ENCODE measurements at regions not wholly inside any gene's neighbourhood (a gene's known extent, or its start where the extent isn't known, plus 50 kb on each side); places are given as distances from the start of the nearest gene placed in this dataset.

GRCh38 chr10:10677479-10677878 lies 340.2 kb upstream of the CELF2 start:
- H3K9me3 ChIP-seq (ENCODE audit: control insufficient read depth in 2 of 2, insufficient read depth in 1 of 2, low read depth in 1 of 2, low read length in 1 of 2), result no peaks in the 10 kb centered on the region
- no peak overlapping the region for H3K27ac ChIP-seq (ENCODE audit: low read depth in 2 of 2, low read length in 1 of 2)
- no peaks in the 10 kb centered on the region for H3K36me3 ChIP-seq (ENCODE audit: control insufficient read depth in 2 of 2, insufficient read depth in 2 of 2, low read length in 1 of 2)
- no peaks in the 10 kb centered on the region for H3K27me3 ChIP-seq (ENCODE audit: control insufficient read depth in 1 of 2, insufficient read depth in 2 of 2, low read length in 2 of 2)
- H3K4me1 ChIP-seq (ENCODE audit: control insufficient read depth in 2 of 2, insufficient read depth in 2 of 2, low read length in 1 of 2), result no peaks in the 10 kb centered on the region
- WGBS, 2 donors, result 57 to 58% methylated on average over 3 of the region's 3 CpGs
- no peak overlapping the region for H3K4me3 ChIP-seq (ENCODE audit: low read depth in 1 of 2, low read length in 2 of 2)

- no peaks in the 10 kb centered on the region for H3K36me3 ChIP-seq (ENCODE audit: control insufficient read depth in 2 of 2, insufficient read depth in 2 of 2, low read length in 1 of 2)
- WGBS, 2 donors, result 79 to 86% methylated on average over 5 of the region's 5 CpGs
- H3K4me1 ChIP-seq (ENCODE audit: control insufficient read depth in 2 of 2, insufficient read depth in 2 of 2, low read length in 1 of 2), result no peaks in the 10 kb centered on the region
- H3K27me3 ChIP-seq (ENCODE audit: control insufficient read depth in 1 of 2, insufficient read depth in 2 of 2, low read length in 2 of 2), result no peaks in the 10 kb centered on the region
- no peak overlapping the region for H3K27ac ChIP-seq (ENCODE audit: low read depth in 2 of 2, low read length in 1 of 2)
- no peaks in the 10 kb centered on the region for H3K9me3 ChIP-seq (ENCODE audit: control insufficient read depth in 2 of 2, insufficient read depth in 1 of 2, low read depth in 1 of 2, low read length in 1 of 2)
- H3K4me3 ChIP-seq (ENCODE audit: low read depth in 1 of 2, low read length in 2 of 2), result no peak overlapping the region
Observed at GRCh38 chr10:10680496-10680895, 337.2 kb upstream of the CELF2 start.

- no peaks in the 10 kb centered on the region for H3K36me3 ChIP-seq (ENCODE audit: control insufficient read depth in 2 of 2, insufficient read depth in 2 of 2, low read length in 1 of 2)
- no peak overlapping the region for H3K4me3 ChIP-seq (ENCODE audit: low read depth in 1 of 2, low read length in 2 of 2)
- H3K27me3 ChIP-seq (ENCODE audit: control insufficient read depth in 1 of 2, insufficient read depth in 2 of 2, low read length in 2 of 2), result no peaks in the 10 kb centered on the region
- H3K9me3 ChIP-seq (ENCODE audit: control insufficient read depth in 2 of 2, insufficient read depth in 1 of 2, low read depth in 1 of 2, low read length in 1 of 2), result no peaks in the 10 kb centered on the region
- no peak overlapping the region for H3K27ac ChIP-seq (ENCODE audit: low read depth in 2 of 2, low read length in 1 of 2)
- H3K4me1 ChIP-seq (ENCODE audit: control insufficient read depth in 2 of 2, insufficient read depth in 2 of 2, low read length in 1 of 2), result no peaks in the 10 kb centered on the region
- 76 to 77% methylated on average over 4 of the region's 4 CpGs for whole genome bisulfite sequencing, 2 donors
Observed at GRCh38 chr10:10684972-10685371, 332.7 kb upstream of the CELF2 start.

- Histone ChIP-seq H3K27me3 (ENCODE audit: control insufficient read depth in 1 of 2, insufficient read depth in 2 of 2, low read length in 2 of 2) (no peaks in the 10 kb centered on the region), H3K4me3 (ENCODE audit: low read depth in 1 of 2, low read length in 2 of 2) (no peak overlapping the region)
- 69 to 87% methylated on average over 1 of the region's 1 CpG for WGBS, 2 donors
Observed at GRCh38 chr10:10685566-10685965, 332.1 kb upstream of the CELF2 start.

GRCh38 chr10:10687751-10688150 lies 329.9 kb upstream of the CELF2 start:
- H3K9me3 ChIP-seq (ENCODE audit: control insufficient read depth in 2 of 2, insufficient read depth in 1 of 2, low read depth in 1 of 2, low read length in 1 of 2), result no peaks in the 10 kb centered on the region
- no peaks in the 10 kb centered on the region for H3K36me3 ChIP-seq (ENCODE audit: control insufficient read depth in 2 of 2, insufficient read depth in 2 of 2, low read length in 1 of 2)
- no peaks in the 10 kb centered on the region for H3K27me3 ChIP-seq (ENCODE audit: control insufficient read depth in 1 of 2, insufficient read depth in 2 of 2, low read length in 2 of 2)
- H3K4me3 ChIP-seq (ENCODE audit: low read depth in 1 of 2, low read length in 2 of 2), result no peak overlapping the region
- no peaks in the 10 kb centered on the region for H3K4me1 ChIP-seq (ENCODE audit: control insufficient read depth in 2 of 2, insufficient read depth in 2 of 2, low read length in 1 of 2)
- WGBS, 2 donors, result 54 to 62% methylated on average over 4 of the region's 4 CpGs
- H3K27ac ChIP-seq (ENCODE audit: low read depth in 2 of 2, low read length in 1 of 2), result no peak overlapping the region

More at GRCh38 chr10:10685566-10685965, 332.1 kb upstream of the CELF2 start:
- Histone ChIP-seq H3K27ac (ENCODE audit: low read depth in 2 of 2, low read length in 1 of 2) (no peak overlapping the region), H3K9me3 (ENCODE audit: control insufficient read depth in 2 of 2, insufficient read depth in 1 of 2, low read depth in 1 of 2, low read length in 1 of 2) (no peaks in the 10 kb centered on the region), H3K4me1 (ENCODE audit: control insufficient read depth in 2 of 2, insufficient read depth in 2 of 2, low read length in 1 of 2) (no peaks in the 10 kb centered on the region), H3K36me3 (ENCODE audit: control insufficient read depth in 2 of 2, insufficient read depth in 2 of 2, low read length in 1 of 2) (no peaks in the 10 kb centered on the region)

GRCh38 chr10:10699427-10699826 lies 318.2 kb upstream of the CELF2 start:
- no peaks in the 10 kb centered on the region for H3K27me3 ChIP-seq (ENCODE audit: control insufficient read depth in 1 of 2, insufficient read depth in 2 of 2, low read length in 2 of 2)
- no peak overlapping the region for H3K27ac ChIP-seq (ENCODE audit: low read depth in 2 of 2, low read length in 1 of 2)
- H3K4me3 ChIP-seq (ENCODE audit: low read depth in 1 of 2, low read length in 2 of 2), result no peak overlapping the region
- WGBS, 2 donors, result 45 to 46% methylated on average over 3 of the region's 3 CpGs
- H3K36me3 ChIP-seq (ENCODE audit: control insufficient read depth in 2 of 2, insufficient read depth in 2 of 2, low read length in 1 of 2), result no peaks in the 10 kb centered on the region
- no peaks in the 10 kb centered on the region for H3K9me3 ChIP-seq (ENCODE audit: control insufficient read depth in 2 of 2, insufficient read depth in 1 of 2, low read depth in 1 of 2, low read length in 1 of 2)
- no peaks in the 10 kb centered on the region for H3K4me1 ChIP-seq (ENCODE audit: control insufficient read depth in 2 of 2, insufficient read depth in 2 of 2, low read length in 1 of 2)

- Histone ChIP-seq H3K9me3 (ENCODE audit: control insufficient read depth in 2 of 2, insufficient read depth in 1 of 2, low read depth in 1 of 2, low read length in 1 of 2) (no peaks in the 10 kb centered on the region), H3K36me3 (ENCODE audit: control insufficient read depth in 2 of 2, insufficient read depth in 2 of 2, low read length in 1 of 2) (no peaks in the 10 kb centered on the region), H3K27me3 (ENCODE audit: control insufficient read depth in 1 of 2, insufficient read depth in 2 of 2, low read length in 2 of 2) (no peaks in the 10 kb centered on the region), H3K27ac (ENCODE audit: low read depth in 2 of 2, low read length in 1 of 2) (no peak overlapping the region), H3K4me3 (ENCODE audit: low read depth in 1 of 2, low read length in 2 of 2) (no peak overlapping the region), H3K4me1 (ENCODE audit: control insufficient read depth in 2 of 2, insufficient read depth in 2 of 2, low read length in 1 of 2) (no peaks in the 10 kb centered on the region)
- 75 to 86% methylated on average over 5 of the region's 5 CpGs for WGBS, 2 donors
Observed at GRCh38 chr10:10701084-10701611, 316.5 kb upstream of the CELF2 start.

GRCh38 chr10:10702211-10702610 lies 315.5 kb upstream of the CELF2 start:
- Histone ChIP-seq H3K4me1 (ENCODE audit: control insufficient read depth in 2 of 2, insufficient read depth in 2 of 2, low read length in 1 of 2) (no peaks in the 10 kb centered on the region), H3K27ac (ENCODE audit: low read depth in 2 of 2, low read length in 1 of 2) (no peak overlapping the region), H3K27me3 (ENCODE audit: control insufficient read depth in 1 of 2, insufficient read depth in 2 of 2, low read length in 2 of 2) (no peaks in the 10 kb centered on the region), H3K4me3 (ENCODE audit: low read depth in 1 of 2, low read length in 2 of 2) (no peak overlapping the region), H3K36me3 (ENCODE audit: control insufficient read depth in 2 of 2, insufficient read depth in 2 of 2, low read length in 1 of 2) (no peaks in the 10 kb centered on the region), H3K9me3 (ENCODE audit: control insufficient read depth in 2 of 2, insufficient read depth in 1 of 2, low read depth in 1 of 2, low read length in 1 of 2) (no peaks in the 10 kb centered on the region)
- WGBS, 2 donors, result 24 to 27% methylated on average over 1 of the region's 1 CpG

GRCh38 chr10:10703382-10703781 lies 314.3 kb upstream of the CELF2 start:
- Histone ChIP-seq H3K27ac (ENCODE audit: low read depth in 2 of 2, low read length in 1 of 2) (no peak overlapping the region), H3K4me1 (ENCODE audit: control insufficient read depth in 2 of 2, insufficient read depth in 2 of 2, low read length in 1 of 2) (no peaks in the 10 kb centered on the region), H3K27me3 (ENCODE audit: control insufficient read depth in 1 of 2, insufficient read depth in 2 of 2, low read length in 2 of 2) (no peaks in the 10 kb centered on the region), H3K36me3 (ENCODE audit: control insufficient read depth in 2 of 2, insufficient read depth in 2 of 2, low read length in 1 of 2) (no peaks in the 10 kb centered on the region), H3K4me3 (ENCODE audit: low read depth in 1 of 2, low read length in 2 of 2) (no peak overlapping the region), H3K9me3 (ENCODE audit: control insufficient read depth in 2 of 2, insufficient read depth in 1 of 2, low read depth in 1 of 2, low read length in 1 of 2) (no peaks in the 10 kb centered on the region)
- 86 to 88% methylated on average over 2 of the region's 2 CpGs for WGBS, 2 donors

GRCh38 chr10:10712155-10712704 lies 305.4 kb upstream of the CELF2 start:
- 72 to 79% methylated on average over 7 of the region's 7 CpGs for WGBS, 2 donors

More at GRCh38 chr10:10712155-10712704, 305.4 kb upstream of the CELF2 start:
- Histone ChIP-seq H3K27me3 (ENCODE audit: control insufficient read depth in 1 of 2, insufficient read depth in 2 of 2, low read length in 2 of 2) (no peaks in the 10 kb centered on the region), H3K27ac (ENCODE audit: low read depth in 2 of 2, low read length in 1 of 2) (no peak overlapping the region), H3K9me3 (ENCODE audit: control insufficient read depth in 2 of 2, insufficient read depth in 1 of 2, low read depth in 1 of 2, low read length in 1 of 2) (no peaks in the 10 kb centered on the region), H3K36me3 (ENCODE audit: control insufficient read depth in 2 of 2, insufficient read depth in 2 of 2, low read length in 1 of 2) (no peaks in the 10 kb centered on the region), H3K4me1 (ENCODE audit: control insufficient read depth in 2 of 2, insufficient read depth in 2 of 2, low read length in 1 of 2) (no peaks in the 10 kb centered on the region), H3K4me3 (ENCODE audit: low read depth in 1 of 2, low read length in 2 of 2) (no peak overlapping the region)

All from esophagus (tissue), 2 donors.